ENCODE measurements at regions not wholly inside any gene's neighbourhood (a gene's known extent, or its start where the extent isn't known, plus 50 kb on each side); places are given as distances from the start of the nearest gene placed in this dataset.

GRCh38 chr16:80288616-80289015, 252.2 kb upstream of the DYNLRB2 start:
- no peak overlapping the region for H3K4me3 ChIP-seq (ENCODE audit: low read depth, low read length)
- no peaks in the 10 kb centered on the region for H3K9me3 ChIP-seq (ENCODE audit: control insufficient read depth, low read length)
- H3K9ac ChIP-seq, result no peak overlapping the region
- no peaks in the 10 kb centered on the region for H3K4me1 ChIP-seq
- H3K27ac ChIP-seq, result no peak overlapping the region
- H2AFZ ChIP-seq, result no peak overlapping the region
- H3K27me3 ChIP-seq (ENCODE audit: control insufficient read depth, insufficient read depth, low read length), result no peaks in the 10 kb centered on the region
- H3K36me3 ChIP-seq (ENCODE audit: control insufficient read depth, insufficient read depth, low read length), result no peaks in the 10 kb centered on the region
- TF ChIP-seq, protein P1, sequence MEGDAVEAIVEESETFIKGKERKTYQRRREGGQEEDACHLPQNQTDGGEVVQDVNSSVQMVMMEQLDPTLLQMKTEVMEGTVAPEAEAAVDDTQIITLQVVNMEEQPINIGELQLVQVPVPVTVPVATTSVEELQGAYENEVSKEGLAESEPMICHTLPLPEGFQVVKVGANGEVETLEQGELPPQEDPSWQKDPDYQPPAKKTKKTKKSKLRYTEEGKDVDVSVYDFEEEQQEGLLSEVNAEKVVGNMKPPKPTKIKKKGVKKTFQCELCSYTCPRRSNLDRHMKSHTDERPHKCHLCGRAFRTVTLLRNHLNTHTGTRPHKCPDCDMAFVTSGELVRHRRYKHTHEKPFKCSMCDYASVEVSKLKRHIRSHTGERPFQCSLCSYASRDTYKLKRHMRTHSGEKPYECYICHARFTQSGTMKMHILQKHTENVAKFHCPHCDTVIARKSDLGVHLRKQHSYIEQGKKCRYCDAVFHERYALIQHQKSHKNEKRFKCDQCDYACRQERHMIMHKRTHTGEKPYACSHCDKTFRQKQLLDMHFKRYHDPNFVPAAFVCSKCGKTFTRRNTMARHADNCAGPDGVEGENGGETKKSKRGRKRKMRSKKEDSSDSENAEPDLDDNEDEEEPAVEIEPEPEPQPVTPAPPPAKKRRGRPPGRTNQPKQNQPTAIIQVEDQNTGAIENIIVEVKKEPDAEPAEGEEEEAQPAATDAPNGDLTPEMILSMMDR (IDR thresholded peaks at IDR 0.05), result no peak
- H3K4me2 ChIP-seq (ENCODE audit: low read length), result no peak overlapping the region
- no peaks in the 10 kb centered on the region for H3K79me2 ChIP-seq

- Histone ChIP-seq H3K27ac (no peak overlapping the region), H3K27me3 (ENCODE audit: control insufficient read depth, insufficient read depth, low read length) (no peaks in the 10 kb centered on the region), H3K79me2 (no peaks in the 10 kb centered on the region), H3K36me3 (ENCODE audit: control insufficient read depth, insufficient read depth, low read length) (no peaks in the 10 kb centered on the region), H3K4me1 (no peaks in the 10 kb centered on the region), H3K4me3 (ENCODE audit: low read depth, low read length) (no peak overlapping the region), H3K9me3 (ENCODE audit: control insufficient read depth, low read length) (no peaks in the 10 kb centered on the region), H3K9ac (no peak overlapping the region), H2AFZ (no peak overlapping the region), H3K4me2 (ENCODE audit: low read length) (no peak overlapping the region)
- TF ChIP-seq, protein P1 (IDR thresholded peaks at IDR 0.05), result no peak
Observed at GRCh38 chr16:80287674-80288073, 253.1 kb upstream of the DYNLRB2 start.

GRCh38 chr16:80285104-80285503, 255.7 kb upstream of the DYNLRB2 start:
- Histone ChIP-seq H3K27me3 (ENCODE audit: control insufficient read depth, insufficient read depth, low read length) (no peaks in the 10 kb centered on the region), H3K27ac (no peak overlapping the region), H3K36me3 (ENCODE audit: control insufficient read depth, insufficient read depth, low read length) (no peaks in the 10 kb centered on the region), H3K79me2 (no peaks in the 10 kb centered on the region), H3K4me3 (ENCODE audit: low read depth, low read length) (no peak overlapping the region), H2AFZ (no peak overlapping the region), H3K4me2 (ENCODE audit: low read length) (no peak overlapping the region), H3K9me3 (ENCODE audit: control insufficient read depth, low read length) (no peaks in the 10 kb centered on the region), H3K9ac (no peak overlapping the region), H3K4me1 (no peaks in the 10 kb centered on the region)
- TF ChIP-seq, protein P1 (IDR thresholded peaks at IDR 0.05), result no peak

GRCh38 chr16:80283466-80284392, 257.1 kb upstream of the DYNLRB2 start:
- no peaks in the 10 kb centered on the region for H3K4me1 ChIP-seq
- H3K4me2 ChIP-seq (ENCODE audit: low read length), result no peak overlapping the region
- no peaks in the 10 kb centered on the region for H3K27me3 ChIP-seq (ENCODE audit: control insufficient read depth, insufficient read depth, low read length)
- H2AFZ ChIP-seq, result no peak overlapping the region
- H3K9me3 ChIP-seq (ENCODE audit: control insufficient read depth, low read length), result no peaks in the 10 kb centered on the region
- no peaks in the 10 kb centered on the region for H3K36me3 ChIP-seq (ENCODE audit: control insufficient read depth, insufficient read depth, low read length)
- no peaks in the 10 kb centered on the region for H3K79me2 ChIP-seq
- no peak overlapping the region for H3K4me3 ChIP-seq (ENCODE audit: low read depth, low read length)
- no peak overlapping the region for H3K9ac ChIP-seq
- no peak overlapping the region for H3K27ac ChIP-seq
- TF ChIP-seq, protein P1 (IDR thresholded peaks at IDR 0.05), result no peak

- Histone ChIP-seq H2AFZ (no peak overlapping the region), H3K4me3 (ENCODE audit: low read depth, low read length) (no peak overlapping the region), H3K79me2 (no peaks in the 10 kb centered on the region), H3K4me2 (ENCODE audit: low read length) (no peak overlapping the region), H3K4me1 (no peaks in the 10 kb centered on the region), H3K9ac (no peak overlapping the region), H3K9me3 (ENCODE audit: control insufficient read depth, low read length) (no peaks in the 10 kb centered on the region), H3K27ac (no peak overlapping the region), H3K27me3 (ENCODE audit: control insufficient read depth, insufficient read depth, low read length) (no peaks in the 10 kb centered on the region), H3K36me3 (ENCODE audit: control insufficient read depth, insufficient read depth, low read length) (no peaks in the 10 kb centered on the region)
- TF ChIP-seq, protein P1 (IDR thresholded peaks at IDR 0.05), result no peak
Observed at GRCh38 chr16:80280557-80280956, 260.2 kb upstream of the DYNLRB2 start.

All from parathyroid adenoma (tissue), 2 donors.